SK-N-SH (cell line): ENCODE measurements at regions not wholly inside any gene's neighbourhood (a gene's known extent, or its start where the extent isn't known, plus 50 kb on each side); places are given as distances from the start of the nearest gene placed in this dataset.

Experiments used
- CHD2 ChIP-seq: fragments of 150-350 bp; IDR thresholded peaks from 2 replicates; pipeline ENCODE4 v1.6.1; 2018; ENCODE audit warnings: low read length; ENCODE audit not compliant: partially characterized antibody
- CTCF ChIP-seq: fragments of 200-600 bp; sonication (generic); IDR thresholded peaks from 2 replicates; pipeline ENCODE4 v1.6.1; 2017; ENCODE audit warnings: antibody characterized with exemption, mild to moderate bottlenecking, moderate library complexity
- FOXJ3 ChIP-seq: sonication (generic); formaldehyde crosslinking; IDR thresholded peaks from 2 replicates; pipeline ENCODE4 v1.5.1; 2020; ENCODE audit warnings: mild to moderate bottlenecking, missing genetic modification reagents
- MXI1 ChIP-seq: IDR thresholded peaks from 2 replicates; pipeline ENCODE4 v1.6.1; 2012; ENCODE audit warnings: mild to moderate bottlenecking, low read depth, low read length, improper control_type of control experiment
- POLR2AphosphoS5 ChIP-seq: IDR thresholded peaks from 2 replicates; pipeline ENCODE4 v1.6.1; 2012; ENCODE audit warnings: low read depth, low read length
- USF1 ChIP-seq: IDR thresholded peaks from 2 replicates; pipeline ENCODE4 v1.4.0; 2012; ENCODE audit warnings: low read depth, borderline replicate concordance

- TF ChIP-seq CHD2 (no peak), MXI1 (no peak), CTCF (no peak), POLR2AphosphoS5 (no peak), FOXJ3 (CRISPR knock-in tag) (no peak), USF1 (no peak)
Observed at GRCh38 chr18:5630057-5630899, 86.5 kb upstream of the EPB41L3 start.
